GM12874 (cell line): ENCODE measurements at regions not wholly inside any gene's neighbourhood (a gene's known extent, or its start where the extent isn't known, plus 50 kb on each side); places are given as distances from the start of the nearest gene placed in this dataset.

ENCODE experiments used
- CTCF ChIP-seq: IDR thresholded peaks from 2 replicates; pipeline ENCODE4 v1.5.1; 2011; ENCODE audit warnings: low read depth, mild to moderate bottlenecking, control low read depth, low read length, moderate library complexity; ENCODE audit not compliant: insufficient read depth

- no peak for TF ChIP-seq CTCF
Measured at GRCh38 chr20:4441871-4442270, 192.8 kb upstream of the ADRA1D start.

GRCh38 chr20:4441191-4441590 is 192.1 kb upstream of the ADRA1D start:
- TF ChIP-seq CTCF, result no peak

GRCh38 chr20:4439461-4439860 is 190.4 kb upstream of the ADRA1D start:
- TF ChIP-seq CTCF, result no peak

DNA sequence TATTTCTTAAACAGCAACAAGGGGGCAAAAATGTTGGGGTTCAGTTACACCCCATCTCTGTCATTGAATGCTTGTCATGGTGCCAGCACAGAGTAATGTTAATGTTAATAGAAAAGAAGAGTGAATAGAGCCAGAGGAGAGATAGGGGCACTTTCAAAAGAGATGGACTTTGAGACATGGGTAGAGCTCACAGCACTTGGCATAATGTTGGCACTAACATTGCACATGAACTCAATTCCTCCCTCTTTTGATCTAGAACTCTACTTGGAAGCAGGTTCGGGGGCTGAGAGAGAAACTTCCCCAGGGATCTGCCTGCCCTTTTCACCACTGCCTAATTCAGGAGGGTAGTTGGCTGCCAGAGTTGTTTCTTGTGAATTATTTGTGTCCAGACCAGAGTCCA is 188.0 kb upstream of the ADRA1D start:
- no peak for TF ChIP-seq CTCF

- no peak for TF ChIP-seq CTCF
Measured at GRCh38 chr20:4435671-4436455, 186.8 kb upstream of the ADRA1D start.

- no peak for TF ChIP-seq CTCF
Measured at GRCh38 chr20:4435225-4435624, 186.1 kb upstream of the ADRA1D start.

DNA sequence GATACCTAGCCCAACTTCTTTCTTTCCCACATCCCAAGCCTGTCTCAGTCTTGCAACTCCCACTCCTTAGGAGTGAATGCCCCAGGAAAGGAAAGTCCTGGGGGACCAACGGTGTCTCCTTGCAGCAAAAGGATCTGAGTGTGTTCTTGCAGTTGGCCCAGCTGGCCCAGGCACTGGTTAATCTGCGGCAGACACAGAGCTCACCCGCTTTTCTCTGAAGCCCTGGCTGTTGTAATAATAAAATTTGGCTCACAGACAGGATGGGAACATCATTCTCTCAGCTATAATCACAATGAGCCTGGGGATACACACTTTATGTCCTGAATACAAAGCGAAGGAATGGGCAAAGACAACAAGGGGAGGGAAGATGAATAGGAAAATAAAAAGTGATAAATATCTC is 185.6 kb upstream of the ADRA1D start:
- no peak for TF ChIP-seq CTCF
